Kidney glomerular epithelial cell (primary cell): ENCODE measurements at regions not wholly inside any gene's neighbourhood (a gene's known extent, or its start where the extent isn't known, plus 50 kb on each side); places are given as distances from the start of the nearest gene placed in this dataset.

Source experiments
- DNase-seq: peaks from one replicate; lab custom pipeline; 2025; lab: John Stamatoyannopoulos, UW

DNA sequence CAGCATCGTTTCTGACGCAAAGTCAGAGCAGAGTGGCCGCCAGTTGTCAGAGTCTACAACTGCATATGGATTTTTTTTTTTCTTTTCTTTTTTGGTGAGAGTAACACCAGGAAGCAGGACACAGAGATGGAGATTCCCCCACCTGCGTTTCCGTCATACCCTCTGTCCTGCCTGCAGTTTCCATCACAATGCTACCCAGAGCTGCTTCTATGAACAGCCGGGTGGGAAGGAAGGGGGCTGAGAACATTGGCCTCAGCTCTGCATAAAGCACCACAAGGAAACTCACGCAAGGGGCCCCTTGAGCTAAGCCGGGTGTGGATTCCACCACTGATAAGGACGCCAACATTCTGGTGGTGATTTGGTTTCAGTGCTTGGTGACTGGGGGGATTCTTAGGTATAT lies 183.5 kb upstream of the AFDN start:
- no peak for DNase-seq

GRCh38 chr6:167643716-167644115 lies 183.0 kb upstream of the AFDN start:
- no peak for DNase-seq

DNA sequence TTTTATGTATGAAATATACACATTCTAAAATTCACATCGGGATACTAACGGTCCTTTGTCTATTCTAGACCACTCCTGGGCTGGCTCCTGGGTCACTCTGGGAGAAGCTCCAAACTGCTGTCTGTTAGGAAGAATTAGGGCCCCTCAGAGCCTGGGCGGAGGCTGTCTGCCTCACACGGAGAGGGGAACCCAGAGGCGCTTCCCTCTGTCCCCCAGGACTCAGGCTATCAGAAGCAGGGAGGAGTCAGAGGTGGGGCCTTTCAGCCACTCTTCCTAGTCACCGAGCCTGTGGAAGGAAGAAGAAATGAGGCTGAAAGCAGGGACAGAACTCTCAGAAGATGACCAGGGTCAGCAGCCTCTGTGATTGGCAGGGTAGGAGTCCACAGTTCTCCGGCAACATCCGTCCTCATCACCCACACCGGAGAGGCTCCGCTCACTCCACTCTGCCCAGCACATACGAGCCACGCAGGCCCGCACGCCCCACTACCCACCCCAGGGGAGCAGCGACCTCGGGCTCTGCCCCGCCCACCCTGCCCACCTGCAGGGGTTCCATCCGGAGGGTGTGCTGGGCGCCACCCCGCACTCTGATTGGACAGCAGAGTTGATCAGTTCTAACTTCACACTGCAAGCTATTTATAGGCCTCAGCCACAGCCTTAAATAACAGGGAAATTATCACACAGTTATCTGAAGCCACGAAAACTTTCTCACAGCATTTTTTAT lies 182.1 kb upstream of the AFDN start:
- no peak for DNase-seq

- DNase-seq: no peak
These were observed 181.3 kb upstream of the AFDN start for GRCh38 chr6:167645368-167645767.

DNA sequence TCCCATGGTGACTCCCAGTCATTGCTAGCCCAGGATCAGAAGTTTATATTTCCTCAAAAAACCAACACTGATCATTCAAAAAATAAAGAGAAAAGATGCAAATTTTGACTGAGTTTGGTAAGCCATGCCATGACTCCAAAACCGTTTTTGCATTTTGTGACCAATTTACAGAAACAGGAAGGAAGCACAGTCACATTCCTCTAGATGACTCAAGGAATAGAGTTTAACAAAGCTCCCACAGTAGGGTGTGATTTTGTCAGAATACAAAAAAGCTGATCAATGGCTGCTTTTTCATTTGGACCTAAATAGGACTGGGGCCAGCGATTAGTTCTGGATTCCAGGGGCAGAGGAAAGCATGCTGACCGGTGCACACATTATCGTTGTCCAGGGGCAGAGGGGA lies 179.4 kb upstream of the AFDN start:
- DNase-seq: no peak

- DNase-seq: no peak
These were observed 178.8 kb upstream of the AFDN start for GRCh38 chr6:167647737-167648470.

- DNase-seq: no peak
These were observed 178.0 kb upstream of the AFDN start for GRCh38 chr6:167648501-167649278.

DNA sequence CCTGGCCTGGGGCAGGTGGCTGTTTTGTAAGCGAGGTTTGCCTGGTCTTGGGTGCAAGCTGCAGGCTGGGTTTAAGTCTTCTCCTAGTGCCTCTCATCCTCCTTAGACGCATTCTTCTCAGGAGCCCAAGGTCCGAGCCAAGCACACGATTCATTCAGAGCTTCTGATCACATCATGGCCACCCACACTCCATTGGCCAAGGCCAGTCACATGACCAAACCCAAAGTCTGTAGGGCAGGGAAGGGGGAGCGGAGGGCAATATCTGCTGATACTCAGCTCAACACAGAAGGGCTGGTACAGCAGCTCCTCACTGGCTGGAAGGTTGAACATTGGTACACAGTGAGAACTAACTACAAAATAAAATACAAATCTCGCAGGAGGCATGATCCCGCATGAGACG lies 177.2 kb upstream of the AFDN start:
- DNase-seq: no peak

GRCh38 chr6:167650730-167651317 lies 175.9 kb upstream of the AFDN start:
- DNase-seq: no peak

DNA sequence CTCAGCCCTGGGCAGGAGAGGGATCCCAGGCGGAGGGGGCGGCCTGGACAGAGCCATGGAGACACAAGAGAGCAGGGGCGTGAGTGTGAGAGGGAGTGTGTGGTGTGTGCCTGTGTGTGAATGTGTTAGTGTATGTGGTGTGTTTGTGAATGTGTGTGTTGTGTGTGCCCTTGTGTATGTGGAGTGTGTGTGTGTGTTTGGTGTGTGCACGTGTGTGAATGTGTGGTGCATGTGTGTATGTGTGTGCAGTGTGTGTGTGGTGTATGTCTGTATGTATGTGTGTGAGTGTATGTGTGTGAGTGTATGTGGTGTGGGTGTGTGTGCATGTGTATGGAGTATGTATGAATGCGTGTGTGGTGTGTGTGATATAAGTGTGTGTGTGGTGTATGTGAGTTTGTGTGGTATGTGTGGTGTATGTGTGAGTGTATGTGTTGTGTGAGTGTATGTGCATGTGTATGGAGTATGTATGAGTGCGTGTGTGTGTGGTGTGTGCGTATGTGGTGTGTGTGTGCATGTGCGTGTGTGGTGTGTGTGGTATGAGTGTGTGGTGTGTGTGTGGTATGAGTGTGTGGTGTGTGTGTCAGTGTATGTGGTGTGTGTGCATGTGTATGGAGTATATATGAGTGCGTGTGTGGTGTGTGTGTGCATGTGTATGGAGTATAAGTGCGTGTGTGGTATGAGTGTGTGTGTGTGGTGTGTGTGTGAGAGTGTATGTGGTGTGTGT lies 175.2 kb upstream of the AFDN start:
- DNase-seq: no peak

DNA sequence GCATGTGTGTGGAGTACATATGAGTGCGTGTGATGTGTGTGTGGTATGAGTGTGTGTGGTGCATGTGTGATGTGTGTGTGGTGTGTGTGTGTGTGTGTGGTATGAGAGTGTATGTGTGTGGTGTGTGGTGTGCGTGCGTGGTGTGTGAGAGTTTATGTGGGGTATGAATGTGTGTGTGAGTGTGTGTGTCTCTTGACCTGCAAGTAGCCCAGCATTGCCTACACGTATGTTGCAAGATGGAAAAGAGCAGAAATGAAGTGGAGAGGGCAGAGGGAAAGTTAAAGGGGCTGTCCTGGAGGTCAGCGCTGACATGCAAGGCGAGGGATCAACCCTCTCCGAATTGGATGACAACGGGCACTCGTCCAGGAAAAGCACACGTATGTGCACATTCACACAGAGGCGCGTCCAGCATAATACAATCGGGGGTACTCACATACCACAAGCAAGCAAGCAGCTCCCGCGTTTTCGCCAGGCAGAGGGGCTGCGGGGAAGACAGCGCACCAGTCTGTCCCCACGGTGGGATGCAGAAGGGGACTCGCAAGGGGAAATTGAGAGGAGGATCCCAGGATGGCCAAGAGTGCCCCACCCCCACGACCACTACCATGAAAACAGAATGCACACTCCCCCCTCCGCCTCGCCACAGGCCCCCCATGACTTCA lies 174.5 kb upstream of the AFDN start:
- DNase-seq: no peak

GRCh38 chr6:167652701-167653095 lies 174.0 kb upstream of the AFDN start:
- no peak for DNase-seq

DNA sequence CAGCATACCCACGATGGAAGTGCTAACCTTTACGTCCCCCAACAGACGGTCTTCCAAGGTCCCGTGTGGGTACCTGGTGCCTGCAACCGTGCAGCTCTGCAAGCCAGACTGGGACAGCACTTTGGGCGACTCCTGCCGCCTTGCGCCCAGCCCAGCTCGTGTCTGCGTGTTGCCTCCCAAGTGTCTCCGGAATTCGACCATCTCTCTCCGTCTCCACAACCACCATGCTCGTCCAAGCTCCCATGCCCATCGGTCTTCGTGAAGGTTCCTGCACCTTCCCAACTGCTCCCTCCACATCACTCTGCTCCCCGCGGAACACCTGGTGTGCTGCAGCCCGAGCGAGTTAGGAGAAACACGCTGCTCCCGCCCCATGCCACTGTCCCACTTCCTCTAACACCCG lies 173.2 kb upstream of the AFDN start:
- DNase-seq: no peak

GRCh38 chr6:167654389-167654788 lies 172.3 kb upstream of the AFDN start:
- DNase-seq: no peak

DNA sequence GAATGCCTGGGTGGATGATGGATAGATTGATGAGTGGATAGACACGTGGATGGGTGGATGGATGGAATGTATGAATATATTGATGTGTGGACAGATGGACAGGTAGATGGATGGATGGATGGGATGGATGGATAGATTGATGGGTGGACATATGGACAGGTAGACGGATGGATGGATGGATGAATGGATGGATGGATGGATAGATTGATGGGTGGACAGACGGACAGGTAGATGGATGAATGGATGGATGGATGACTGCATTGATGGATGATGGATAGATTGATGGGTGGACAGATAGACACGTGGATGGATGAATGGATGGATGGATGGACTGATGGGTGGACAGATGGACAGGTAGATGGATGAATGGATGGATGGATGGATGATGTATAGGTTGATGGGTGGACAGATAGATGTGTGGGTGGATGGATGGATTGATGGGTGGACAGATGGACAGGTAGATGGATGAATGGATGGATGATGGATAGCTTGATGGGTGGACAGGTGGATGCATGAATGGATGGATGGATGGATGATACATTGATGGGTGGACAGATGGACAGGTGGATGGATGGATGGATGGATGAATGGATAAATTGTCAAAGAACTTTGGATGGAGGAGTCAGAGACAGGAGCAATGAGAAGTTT lies 171.4 kb upstream of the AFDN start:
- DNase-seq: no peak

DNA sequence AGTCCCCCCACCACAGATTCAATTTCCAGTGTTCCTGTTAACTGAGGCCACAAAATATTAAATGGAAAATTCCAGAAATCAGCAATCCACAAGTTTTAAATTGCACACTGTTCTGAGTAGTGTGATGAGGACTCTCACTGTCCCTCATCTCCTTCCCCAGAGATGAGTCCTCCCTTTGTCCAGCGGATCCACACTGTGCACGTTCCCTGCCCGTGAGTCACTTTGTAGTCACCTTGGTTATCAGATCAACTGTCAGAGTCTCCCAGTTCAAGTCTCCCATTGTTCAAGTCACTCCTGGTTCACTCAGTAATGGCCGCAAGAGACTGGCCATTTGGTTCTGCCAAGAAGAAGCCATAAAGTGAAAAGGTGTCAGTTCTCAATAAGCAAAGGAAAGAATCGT lies 168.6 kb upstream of the AFDN start:
- no peak for DNase-seq

GRCh38 chr6:167659046-167659445 lies 167.7 kb upstream of the AFDN start:
- DNase-seq: no peak

DNA sequence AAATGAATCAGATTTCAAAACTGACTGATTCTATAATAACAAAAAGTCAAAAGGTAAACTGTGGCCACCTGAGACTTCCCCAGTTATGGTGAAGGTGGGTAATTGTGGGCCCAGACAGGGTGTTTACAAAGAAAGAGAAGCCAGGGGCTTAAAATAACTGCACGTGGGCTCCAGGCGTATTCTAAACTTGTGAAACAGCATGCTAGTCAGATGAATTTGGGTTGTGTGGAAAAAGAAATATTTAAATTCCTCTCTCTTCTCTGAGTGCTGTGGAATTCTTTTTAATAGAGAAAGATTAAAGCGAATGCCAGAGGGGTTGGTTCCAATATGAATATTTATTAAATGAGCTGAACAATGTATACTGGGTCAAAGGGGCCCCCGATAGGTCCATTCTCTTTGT lies 166.3 kb upstream of the AFDN start:
- DNase-seq: no peak

GRCh38 chr6:167660944-167661551 lies 165.7 kb upstream of the AFDN start:
- DNase-seq: peak; percentile 35

DNA sequence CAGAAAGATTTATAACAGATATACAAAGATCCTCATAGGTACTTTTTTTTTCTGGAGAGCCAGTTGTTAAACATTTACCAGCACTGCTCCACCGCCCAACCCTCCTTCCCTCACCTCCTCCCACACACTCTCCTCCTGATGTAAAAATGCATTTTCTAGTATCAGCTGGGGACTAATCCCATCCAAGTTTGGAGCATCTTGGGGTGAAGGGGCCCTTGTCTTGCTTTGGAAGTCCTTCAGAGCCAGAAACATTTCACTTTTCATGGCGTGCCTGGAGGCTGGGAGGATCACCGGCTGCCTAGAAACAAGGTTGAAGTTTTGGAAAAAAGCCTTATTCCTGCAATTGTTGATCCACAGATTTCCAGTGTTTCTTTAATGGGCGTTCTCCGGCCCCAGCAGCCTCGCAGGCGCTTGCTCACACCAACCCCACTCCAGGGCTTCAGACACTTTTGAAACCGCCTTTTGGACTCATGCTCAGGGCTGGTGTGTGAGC lies 165.1 kb upstream of the AFDN start:
- peak; percentile 39 for DNase-seq
